PC-9 (cell line): ENCODE measurements at regions not wholly inside any gene's neighbourhood (a gene's known extent, or its start where the extent isn't known, plus 50 kb on each side); places are given as distances from the start of the nearest gene placed in this dataset.

Experiments
- BruUV-seq: library from RNA; stranded (reverse); fragments of 400-500 nt; replicated peaks from 2 replicates; lab custom pipeline; 2021; lab: Mats Ljungman, UMichigan
- CTCF ChIA-PET: fragments of 300-600 bp; sonication (Branson Sonifier 250); formaldehyde crosslinking; loops from one replicate; lab custom pipeline; 2022; ENCODE audit warnings: antibody characterized with exemption; lab: Charles Lee
- POLR2A ChIA-PET: fragments of 300-600 bp; sonication (Branson Sonifier 250); formaldehyde crosslinking; loops from one replicate; lab custom pipeline; 2022; ENCODE audit warnings: antibody characterized with exemption; ENCODE audit not compliant: unreplicated experiment; lab: Charles Lee
- DNase-seq, 2 experiments: peaks; one replicate each; pipeline versions ENCODE4 v3.0.0 to v3.0.0-alpha.2; 2015 to 2022; ENCODE audit warnings: mixed read lengths in 1 of 2
- H2AFZ ChIP-seq: fragments of 200-600 bp; sonication (generic); 2 replicates; pipeline ENCODE4 v1.8.1; 2017; ENCODE audit warnings: antibody characterized with exemption
- H3F3A ChIP-seq: fragments of 200-600 bp; sonication (generic); 2 replicates; pipeline ENCODE4 v1.8.1; 2017; ENCODE audit warnings: antibody characterized with exemption, mild to moderate bottlenecking, low read depth; ENCODE audit not compliant: insufficient read depth
- H3K27ac ChIP-seq: fragments of 200-600 bp; sonication (generic); 2 replicates; pipeline ENCODE4 v1.6.1; 2016; ENCODE audit warnings: mixed run types
- H3K27me3 ChIP-seq: fragments of 200-600 bp; sonication (generic); 2 replicates; pipeline ENCODE4 v1.6.1; 2016; ENCODE audit warnings: low read depth, mixed run types; ENCODE audit not compliant: insufficient read depth
- H3K36me3 ChIP-seq: fragments of 200-600 bp; sonication (generic); 2 replicates; pipeline ENCODE4 v1.6.1; 2016; ENCODE audit warnings: low read depth, mixed run types
- H3K4me1 ChIP-seq: fragments of 200-600 bp; sonication (generic); replicated peaks from 2 replicates; pipeline ENCODE4 v1.6.1; 2016; ENCODE audit warnings: mixed run types; ENCODE audit not compliant: insufficient read depth
- H3K4me2 ChIP-seq: fragments of 200-600 bp; sonication (generic); 2 replicates; pipeline ENCODE4 v1.6.1; 2017; ENCODE audit warnings: mixed run types
- H3K4me3 ChIP-seq: fragments of 200-600 bp; sonication (generic); 2 replicates; pipeline ENCODE4 v1.6.1; 2016; ENCODE audit warnings: mixed run types
- H3K79me2 ChIP-seq: fragments of 200-600 bp; sonication (generic); 2 replicates; pipeline ENCODE4 v1.6.1; 2017; ENCODE audit warnings: low read depth, mixed run types
- H3K9me2 ChIP-seq: fragments of 200-600 bp; sonication (generic); 2 replicates; pipeline ENCODE4 v1.8.1; 2017; ENCODE audit warnings: mild to moderate bottlenecking; ENCODE audit not compliant: insufficient read depth
- H3K9me3 ChIP-seq: fragments of 200-600 bp; sonication (generic); 2 replicates; pipeline ENCODE4 v1.8.1; 2016; ENCODE audit warnings: low read depth; ENCODE audit not compliant: insufficient read depth
- H4K20me1 ChIP-seq: fragments of 200-600 bp; sonication (generic); 2 replicates; pipeline ENCODE4 v1.8.1; 2017; ENCODE audit not compliant: insufficient read depth
- CTCF ChIP-seq: fragments of 200-600 bp; sonication (generic); conservative IDR thresholded peaks from 2 replicates; pipeline ENCODE4 v1.6.1; 2017; ENCODE audit warnings: mixed run types, antibody characterized with exemption, mild to moderate bottlenecking, moderate library complexity
- EZH2 ChIP-seq: fragments of 200-600 bp; sonication (generic); IDR thresholded peaks from 2 replicates; pipeline ENCODE4 v1.8.0; 2017; ENCODE audit warnings: antibody characterized with exemption, low read depth
- intact Hi-C: fragments of 100-400 bp; cut with micrococcal nuclease; formaldehyde crosslinking; loops from one replicate; pipeline ENCODE4 v1.10.0; 2022; ENCODE audit not compliant: unreplicated experiment

- peaks cover 10% of the 10 kb centered on the region; the same call in 1 of the 2 replicates for H3K9me3 ChIP-seq
- no peaks in the 10 kb centered on the region for H3K36me3 ChIP-seq
- TF ChIP-seq CTCF (no peak), EZH2 (no peak)
- peak overlapping the region; percentile 40; the same call in 1 of the 2 replicates for H3K4me2 ChIP-seq
- H3K9me2 ChIP-seq, result no peaks in the 10 kb centered on the region
- no peak overlapping the region for H3K4me3 ChIP-seq
- ChIA-PET POLR2A (interaction anchor here (0.7 kb wide), 2 partner anchors 50 to 139 kb away, joined by 3 to 9 read pairs; no protein-coding TSS in a partner anchor), CTCF (no interaction called here)
- no peak overlapping the region for H3K27ac ChIP-seq
- BruUV-seq, result no TSS peak
- H3F3A ChIP-seq, result no peaks in the 10 kb centered on the region; the same call in 1 of the 2 replicates
- no peak overlapping the region for H2AFZ ChIP-seq
- H3K79me2 ChIP-seq, result no peaks in the 10 kb centered on the region
- H3K4me1 ChIP-seq, result peaks cover 4% of the 10 kb centered on the region
- intact Hi-C loops, result no loop called here
- peak; percentile 61 to 85 for DNase-seq
- H4K20me1 ChIP-seq, result no peaks in the 10 kb centered on the region
- H3K27me3 ChIP-seq, result no peaks in the 10 kb centered on the region
Measured at GRCh38 chr19:46546194-46546896, 50.7 kb upstream of the PNMA8B start.

- no peaks in the 10 kb centered on the region for H3K79me2 ChIP-seq
- TF ChIP-seq CTCF, result no peak
- no peak for TF ChIP-seq EZH2
- intact Hi-C loops, result no loop called here
- no peak overlapping the region for H2AFZ ChIP-seq
- H3K36me3 ChIP-seq, result no peaks in the 10 kb centered on the region
- peaks cover 13% of the 10 kb centered on the region; the same call in 1 of the 2 replicates for H3K9me3 ChIP-seq
- peaks cover 4% of the 10 kb centered on the region for H3K4me1 ChIP-seq
- no peaks in the 10 kb centered on the region; the same call in 1 of the 2 replicates for H3F3A ChIP-seq
- ChIA-PET CTCF (no interaction called here), POLR2A (no interaction called here)
- H3K4me2 ChIP-seq, result no peak overlapping the region
- H3K4me3 ChIP-seq, result no peak overlapping the region
- no peaks in the 10 kb centered on the region for H4K20me1 ChIP-seq
- no peaks in the 10 kb centered on the region for H3K9me2 ChIP-seq
- no TSS peak for BruUV-seq
- no peak overlapping the region for H3K27ac ChIP-seq
- H3K27me3 ChIP-seq, result no peaks in the 10 kb centered on the region
- DNase-seq, result no peak
Measured at GRCh38 chr19:46550684-46551083, 50.4 kb upstream of the CALM3 start.

GRCh38 chr19:46551164-46551563 is 50.0 kb upstream of the CALM3 start:
- Histone ChIP-seq H3K4me2 (no peak overlapping the region), H2AFZ (no peak overlapping the region), H3K79me2 (no peaks in the 10 kb centered on the region), H3K27me3 (no peaks in the 10 kb centered on the region), H3K9me3 (peaks cover 15% of the 10 kb centered on the region; the same call in 1 of the 2 replicates), H3F3A (no peaks in the 10 kb centered on the region; the same call in 1 of the 2 replicates), H3K27ac (no peak overlapping the region), H4K20me1 (no peaks in the 10 kb centered on the region), H3K9me2 (no peaks in the 10 kb centered on the region), H3K36me3 (no peaks in the 10 kb centered on the region), H3K4me3 (no peak overlapping the region), H3K4me1 (peaks cover 3% of the 10 kb centered on the region)
- no TSS peak for BruUV-seq
- intact Hi-C loops, result no loop called here
- ChIA-PET POLR2A (no interaction called here), CTCF (no interaction called here)
- DNase-seq, result no peak
- no peak for TF ChIP-seq CTCF
- no peak for TF ChIP-seq EZH2
